ENCODE measurements at regions not wholly inside any gene's neighbourhood (a gene's known extent, or its start where the extent isn't known, plus 50 kb on each side); places are given as distances from the start of the nearest gene placed in this dataset.

DNA sequence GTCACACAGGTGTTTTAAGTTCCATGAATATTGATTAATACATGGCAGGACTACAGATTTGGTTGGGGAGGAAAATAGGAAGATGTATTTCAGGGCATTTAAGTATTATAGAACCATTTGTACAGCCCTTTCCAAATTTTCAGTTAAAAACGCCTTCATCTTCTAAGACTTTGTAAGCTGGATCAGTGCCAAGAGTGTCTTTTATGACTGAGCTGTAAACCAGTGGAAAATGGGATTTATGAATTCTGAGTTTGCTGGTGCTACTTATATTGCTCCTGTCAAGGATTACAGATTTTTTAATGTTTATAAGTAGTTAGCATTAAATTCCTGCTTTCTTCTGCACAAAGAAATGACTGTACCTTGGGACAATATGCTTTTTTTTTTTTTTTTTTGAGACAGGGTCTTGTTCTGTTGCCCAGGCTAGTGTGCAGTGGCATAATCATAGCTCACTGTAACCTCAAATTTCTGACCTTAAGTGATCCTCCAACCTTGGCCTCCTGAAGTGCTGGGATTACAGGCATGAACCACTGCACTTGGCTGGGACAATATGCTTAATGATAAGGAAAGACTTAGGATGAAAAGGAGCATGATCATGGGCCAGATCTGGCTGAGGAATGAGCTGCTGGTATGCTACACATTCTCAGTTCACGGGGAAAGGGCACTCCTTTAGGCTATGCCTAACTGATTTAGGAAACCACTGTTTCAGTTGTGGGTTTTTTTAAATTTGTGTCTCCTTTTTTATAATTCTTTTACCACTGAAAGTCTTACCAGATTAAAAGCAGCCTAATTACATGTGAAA is 113.6 kb upstream of the MTNR1B start:
- TF ChIP-seq, protein P1, sequence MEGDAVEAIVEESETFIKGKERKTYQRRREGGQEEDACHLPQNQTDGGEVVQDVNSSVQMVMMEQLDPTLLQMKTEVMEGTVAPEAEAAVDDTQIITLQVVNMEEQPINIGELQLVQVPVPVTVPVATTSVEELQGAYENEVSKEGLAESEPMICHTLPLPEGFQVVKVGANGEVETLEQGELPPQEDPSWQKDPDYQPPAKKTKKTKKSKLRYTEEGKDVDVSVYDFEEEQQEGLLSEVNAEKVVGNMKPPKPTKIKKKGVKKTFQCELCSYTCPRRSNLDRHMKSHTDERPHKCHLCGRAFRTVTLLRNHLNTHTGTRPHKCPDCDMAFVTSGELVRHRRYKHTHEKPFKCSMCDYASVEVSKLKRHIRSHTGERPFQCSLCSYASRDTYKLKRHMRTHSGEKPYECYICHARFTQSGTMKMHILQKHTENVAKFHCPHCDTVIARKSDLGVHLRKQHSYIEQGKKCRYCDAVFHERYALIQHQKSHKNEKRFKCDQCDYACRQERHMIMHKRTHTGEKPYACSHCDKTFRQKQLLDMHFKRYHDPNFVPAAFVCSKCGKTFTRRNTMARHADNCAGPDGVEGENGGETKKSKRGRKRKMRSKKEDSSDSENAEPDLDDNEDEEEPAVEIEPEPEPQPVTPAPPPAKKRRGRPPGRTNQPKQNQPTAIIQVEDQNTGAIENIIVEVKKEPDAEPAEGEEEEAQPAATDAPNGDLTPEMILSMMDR (IDR thresholded peaks at IDR 0.05; ENCODE audit: insufficient read depth, low read length, poor library complexity, severe bottlenecking) = no peak
- no peak for TF ChIP-seq EZH2phosphoT487 (conservative IDR thresholded peaks at IDR 0.05; ENCODE audit: low read length)

Data from SU-DHL-6 (cell line).